Astrocyte of the spinal cord (primary cell): ENCODE measurements at regions not wholly inside any gene's neighbourhood (a gene's known extent, or its start where the extent isn't known, plus 50 kb on each side); places are given as distances from the start of the nearest gene placed in this dataset.

Experiments
- DNase-seq: peaks from one replicate; pipeline ENCODE4 v3.0.0; 2011; ENCODE audit warnings: low read depth, low spot score
- H3K4me3 ChIP-seq: 2 replicates; pipeline ENCODE4 v1.5.1; 2011; ENCODE audit warnings: low read depth, mild to moderate bottlenecking, low read length, moderate library complexity
- in situ Hi-C: cut with HindIII; loops from 2 replicates; pipeline ENCODE4 v1.10.0; 2017; ENCODE audit warnings: low sequenced_read_pairs
- TF ChIP-seq, protein P1 (sequence below): IDR thresholded peaks from 2 replicates; pipeline ENCODE4 v1.5.1; 2012; ENCODE audit warnings: low read depth, mild to moderate bottlenecking, low read length, inconsistent platforms

DNA sequence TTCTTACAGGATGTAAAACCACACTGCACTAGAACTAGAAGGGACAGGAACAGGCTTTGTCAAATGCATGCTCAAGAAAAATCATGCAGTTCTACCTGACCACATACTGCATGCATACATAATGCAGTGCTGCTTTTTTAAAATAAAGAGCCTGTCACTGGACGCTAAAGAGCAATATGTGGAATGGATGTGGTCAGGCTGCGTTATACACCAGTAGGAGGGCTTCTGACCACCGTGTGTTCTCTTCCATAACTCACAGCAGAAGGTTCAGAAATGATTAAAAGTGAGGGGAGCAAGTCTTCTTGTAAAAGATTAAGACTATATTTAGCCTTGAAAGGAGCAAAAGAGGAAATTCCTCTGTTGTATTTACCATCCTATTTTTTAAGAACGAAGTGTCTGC lies 392.0 kb downstream of the EMP1 start:
- TF ChIP-seq, protein P1, sequence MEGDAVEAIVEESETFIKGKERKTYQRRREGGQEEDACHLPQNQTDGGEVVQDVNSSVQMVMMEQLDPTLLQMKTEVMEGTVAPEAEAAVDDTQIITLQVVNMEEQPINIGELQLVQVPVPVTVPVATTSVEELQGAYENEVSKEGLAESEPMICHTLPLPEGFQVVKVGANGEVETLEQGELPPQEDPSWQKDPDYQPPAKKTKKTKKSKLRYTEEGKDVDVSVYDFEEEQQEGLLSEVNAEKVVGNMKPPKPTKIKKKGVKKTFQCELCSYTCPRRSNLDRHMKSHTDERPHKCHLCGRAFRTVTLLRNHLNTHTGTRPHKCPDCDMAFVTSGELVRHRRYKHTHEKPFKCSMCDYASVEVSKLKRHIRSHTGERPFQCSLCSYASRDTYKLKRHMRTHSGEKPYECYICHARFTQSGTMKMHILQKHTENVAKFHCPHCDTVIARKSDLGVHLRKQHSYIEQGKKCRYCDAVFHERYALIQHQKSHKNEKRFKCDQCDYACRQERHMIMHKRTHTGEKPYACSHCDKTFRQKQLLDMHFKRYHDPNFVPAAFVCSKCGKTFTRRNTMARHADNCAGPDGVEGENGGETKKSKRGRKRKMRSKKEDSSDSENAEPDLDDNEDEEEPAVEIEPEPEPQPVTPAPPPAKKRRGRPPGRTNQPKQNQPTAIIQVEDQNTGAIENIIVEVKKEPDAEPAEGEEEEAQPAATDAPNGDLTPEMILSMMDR: no peak
- in situ Hi-C loops: no loop called here
- no peak for DNase-seq
- H3K4me3 ChIP-seq: no peak overlapping the region

DNA sequence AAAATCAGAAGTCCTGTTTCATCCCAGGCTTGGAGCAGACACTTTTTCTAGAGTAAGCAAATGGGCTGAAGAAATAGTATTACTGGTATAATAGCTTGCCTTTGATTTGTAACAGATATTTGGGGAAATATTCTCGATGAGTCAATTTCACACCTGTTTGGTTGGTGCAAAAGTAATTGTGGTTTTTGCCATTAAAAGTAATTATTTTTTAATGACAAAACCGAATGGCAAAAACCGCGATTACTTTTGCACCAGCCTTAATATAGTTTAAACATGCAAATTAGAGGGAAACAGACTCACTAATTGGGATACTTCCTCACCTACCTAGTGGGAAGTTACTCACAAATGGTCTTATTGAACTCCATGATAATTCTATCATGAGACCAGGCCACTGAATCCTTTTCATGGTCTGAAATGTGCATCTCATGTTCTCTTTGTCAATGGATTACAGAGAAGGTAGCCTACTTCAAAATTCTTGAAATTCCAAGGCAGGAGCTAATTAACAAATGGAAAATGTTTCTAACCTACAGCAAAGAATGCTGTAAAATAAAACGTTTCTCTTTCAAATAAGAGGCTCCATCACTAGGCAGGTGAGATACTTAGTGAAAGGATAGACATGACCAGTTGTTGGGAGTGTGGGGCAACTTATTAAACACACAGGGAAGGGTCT lies 391.3 kb downstream of the EMP1 start:
- H3K4me3 ChIP-seq: no peak overlapping the region
- DNase-seq: no peak
- TF ChIP-seq, protein P1: no peak
- in situ Hi-C loops: no loop called here

DNA sequence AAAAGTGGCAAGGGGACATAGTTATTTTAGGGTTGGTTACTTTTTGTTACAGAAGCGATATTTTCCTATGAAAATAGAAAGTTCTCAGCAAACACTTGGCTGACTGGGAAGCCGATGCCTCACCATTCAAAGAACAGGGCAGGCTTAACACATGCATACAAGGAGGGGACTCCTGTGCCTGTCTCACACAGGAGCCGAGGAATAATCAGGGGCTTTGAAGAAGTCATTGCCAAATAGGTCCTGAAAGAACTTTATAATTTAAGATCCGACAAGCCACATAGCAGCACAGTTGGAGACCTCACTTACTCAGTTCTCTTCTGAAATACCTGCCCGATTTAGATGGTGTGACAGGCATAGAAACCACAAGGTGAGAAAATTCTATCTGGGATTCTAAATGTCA lies 389.8 kb downstream of the EMP1 start:
- H3K4me3 ChIP-seq: no peak overlapping the region
- TF ChIP-seq, protein P1: no peak
- no peak for DNase-seq
- in situ Hi-C loops: no loop called here

DNA sequence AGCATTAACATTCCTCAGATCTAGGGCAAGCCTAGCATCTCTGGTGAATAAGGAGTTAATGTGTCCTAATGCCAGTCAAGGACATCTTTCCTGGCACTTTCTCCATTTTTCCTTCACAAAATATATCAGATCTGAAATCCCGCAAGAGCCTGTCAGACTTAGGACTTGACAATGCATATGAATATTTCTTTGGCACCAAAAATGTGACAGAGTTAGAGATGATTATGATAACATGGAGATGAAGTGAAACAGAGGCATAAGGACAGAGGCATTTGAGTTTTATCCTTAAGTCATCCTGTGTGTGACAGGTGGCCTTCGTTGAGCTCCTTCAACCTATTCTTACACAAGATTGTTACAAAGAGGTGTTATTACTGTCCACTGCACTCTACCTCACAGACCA lies 388.0 kb downstream of the EMP1 start:
- no peak overlapping the region for H3K4me3 ChIP-seq
- in situ Hi-C loops: no loop called here
- TF ChIP-seq, protein P1: no peak
- no peak for DNase-seq

DNA sequence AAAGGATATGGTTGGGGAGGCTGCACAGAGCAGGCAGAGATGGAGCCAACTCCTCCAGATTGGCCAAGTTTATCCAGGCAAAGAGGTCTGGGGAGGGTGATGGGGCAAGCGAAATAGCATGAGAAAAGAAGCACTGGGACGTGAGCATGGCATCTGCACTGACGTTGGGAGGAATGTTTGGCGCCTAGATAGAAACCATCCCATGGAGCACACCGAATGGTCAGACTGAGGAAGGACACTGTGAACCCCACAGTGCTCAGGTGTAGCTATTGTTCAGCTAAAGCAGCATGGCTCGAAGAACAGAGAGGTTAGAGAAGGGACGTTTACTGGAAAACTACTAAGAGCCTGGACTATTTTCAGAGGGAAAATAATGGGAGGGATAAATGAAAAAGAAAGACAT lies 387.1 kb downstream of the EMP1 start:
- DNase-seq: no peak
- TF ChIP-seq, protein P1: no peak
- no peak overlapping the region for H3K4me3 ChIP-seq
- in situ Hi-C loops: no loop called here

DNA sequence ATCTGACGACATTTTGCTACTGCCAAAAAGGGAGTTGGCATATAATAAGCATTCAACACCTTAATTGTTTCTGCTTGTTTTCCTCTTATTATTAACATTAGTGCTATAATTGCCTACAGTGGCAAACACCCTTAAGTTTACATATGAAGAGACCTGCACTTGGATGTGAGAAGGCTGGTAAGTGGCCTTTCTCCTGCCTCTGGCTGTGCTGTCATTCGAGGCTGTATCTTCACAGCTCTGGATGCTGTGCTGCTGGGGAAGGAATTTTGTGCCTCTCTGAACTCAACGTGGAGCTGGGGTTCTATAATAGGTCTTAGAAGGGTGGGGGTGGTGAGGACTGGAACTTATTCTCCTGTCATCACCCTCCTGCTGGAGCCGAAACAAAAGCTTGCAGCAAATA lies 385.9 kb downstream of the EMP1 start:
- DNase-seq: no peak
- TF ChIP-seq, protein P1: no peak
- in situ Hi-C loops: no loop called here
- H3K4me3 ChIP-seq: no peak overlapping the region

DNA sequence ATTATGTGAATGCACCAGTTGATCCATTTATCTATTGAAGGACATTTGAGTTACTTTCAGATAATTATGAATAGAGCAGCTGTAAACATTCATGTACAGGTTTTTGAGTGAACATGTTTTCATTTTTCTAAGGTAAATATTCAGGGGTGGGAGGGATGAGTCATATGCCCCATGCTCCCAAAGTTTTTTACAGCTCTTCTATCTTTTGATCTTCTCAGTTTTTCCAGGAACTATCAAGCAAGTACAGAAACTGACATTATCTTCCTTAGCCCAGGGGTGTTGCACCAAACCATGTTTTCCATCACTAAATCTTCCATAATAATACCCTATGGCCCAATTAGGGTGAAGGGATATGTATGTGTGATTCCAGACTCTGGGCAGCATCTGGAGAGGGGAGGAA lies 384.5 kb downstream of the EMP1 start:
- TF ChIP-seq, protein P1: no peak
- no peak overlapping the region for H3K4me3 ChIP-seq
- in situ Hi-C loops: no loop called here
- no peak for DNase-seq
